Nephron (organoid): ENCODE measurements at regions not wholly inside any gene's neighbourhood (a gene's known extent, or its start where the extent isn't known, plus 50 kb on each side); places are given as distances from the start of the nearest gene placed in this dataset.

ENCODE experiments used
- H3K27ac Mint-ChIP-seq, 3 experiments: 2 replicates each; pipeline ENCODE4 v1.8.0; 2020; ENCODE audit warnings: mixed read lengths in 3 of 3, mild to moderate bottlenecking in 2 of 3, moderate library complexity in 1 of 3
- H3K27me3 Mint-ChIP-seq: 2 replicates; pipeline ENCODE4 v1.8.0; 2021; ENCODE audit warnings: low read depth, mild to moderate bottlenecking, moderate library complexity, mixed read lengths
- H3K36me3 Mint-ChIP-seq: 2 replicates; pipeline ENCODE4 v1.8.0; 2020; ENCODE audit warnings: low read depth, mixed read lengths
- H3K4me1 Mint-ChIP-seq: 2 replicates; pipeline ENCODE4 v1.8.0; 2020; ENCODE audit warnings: mixed read lengths
- H3K4me3 Mint-ChIP-seq, 3 experiments: 2 replicates each; pipeline ENCODE4 v1.8.0; 2020; ENCODE audit warnings: mild to moderate bottlenecking in 3 of 3, mixed read lengths in 3 of 3, moderate library complexity in 2 of 3
- H3K9me3 Mint-ChIP-seq: 2 replicates; pipeline ENCODE4 v1.8.0; 2020; ENCODE audit warnings: mixed read lengths
- TF ChIP-seq, protein P1 (sequence below), 3 experiments: fragments of 200-600 bp; sonication (generic); IDR thresholded peaks; one replicate each; pipeline ENCODE4 v1.5.0; 2021; ENCODE audit warnings: antibody characterized with exemption in 3 of 3; ENCODE audit not compliant: unreplicated experiment in 3 of 3

DNA sequence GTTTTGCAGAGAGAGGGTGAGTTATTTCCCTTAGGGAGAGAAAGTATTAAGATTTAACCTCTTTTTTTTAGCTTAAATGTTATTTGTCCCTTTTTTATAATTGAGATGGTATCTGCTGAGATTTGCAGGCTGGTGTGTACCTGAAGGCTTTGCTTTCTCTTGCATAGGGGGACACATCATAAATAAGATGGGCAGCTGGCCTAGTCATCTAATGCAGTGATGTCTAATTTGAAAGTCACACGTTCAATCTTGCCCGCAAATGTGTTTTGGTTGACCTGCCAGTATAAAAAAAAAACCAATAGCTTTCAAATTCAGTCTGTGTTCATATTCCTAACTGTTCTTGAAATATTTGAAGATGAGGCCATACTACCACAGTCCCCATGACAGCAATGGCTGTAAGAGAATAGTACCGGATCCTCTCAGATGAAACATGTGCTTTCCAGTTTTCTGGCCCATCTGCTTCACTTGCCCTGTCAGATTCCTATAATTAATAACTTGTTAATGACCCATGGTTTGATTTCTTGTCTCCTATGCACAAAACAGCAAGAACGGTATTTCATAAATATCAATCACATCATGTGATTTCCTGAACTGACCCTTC is 914.2 kb downstream of the IPMK start:
- H3K9me3 Mint-ChIP-seq = peaks cover 7% of the 10 kb centered on the region
- H3K36me3 Mint-ChIP-seq = no peaks in the 10 kb centered on the region
- H3K27me3 Mint-ChIP-seq = no peaks in the 10 kb centered on the region
- no peak overlapping the region for H3K27ac Mint-ChIP-seq
- TF ChIP-seq, protein P1, sequence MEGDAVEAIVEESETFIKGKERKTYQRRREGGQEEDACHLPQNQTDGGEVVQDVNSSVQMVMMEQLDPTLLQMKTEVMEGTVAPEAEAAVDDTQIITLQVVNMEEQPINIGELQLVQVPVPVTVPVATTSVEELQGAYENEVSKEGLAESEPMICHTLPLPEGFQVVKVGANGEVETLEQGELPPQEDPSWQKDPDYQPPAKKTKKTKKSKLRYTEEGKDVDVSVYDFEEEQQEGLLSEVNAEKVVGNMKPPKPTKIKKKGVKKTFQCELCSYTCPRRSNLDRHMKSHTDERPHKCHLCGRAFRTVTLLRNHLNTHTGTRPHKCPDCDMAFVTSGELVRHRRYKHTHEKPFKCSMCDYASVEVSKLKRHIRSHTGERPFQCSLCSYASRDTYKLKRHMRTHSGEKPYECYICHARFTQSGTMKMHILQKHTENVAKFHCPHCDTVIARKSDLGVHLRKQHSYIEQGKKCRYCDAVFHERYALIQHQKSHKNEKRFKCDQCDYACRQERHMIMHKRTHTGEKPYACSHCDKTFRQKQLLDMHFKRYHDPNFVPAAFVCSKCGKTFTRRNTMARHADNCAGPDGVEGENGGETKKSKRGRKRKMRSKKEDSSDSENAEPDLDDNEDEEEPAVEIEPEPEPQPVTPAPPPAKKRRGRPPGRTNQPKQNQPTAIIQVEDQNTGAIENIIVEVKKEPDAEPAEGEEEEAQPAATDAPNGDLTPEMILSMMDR (IDR thresholded peaks at IDR 0.05; ENCODE audit: unreplicated experiment in 3 of 3) = no peak
- H3K4me1 Mint-ChIP-seq = no peaks in the 10 kb centered on the region
- H3K4me3 Mint-ChIP-seq = no peak overlapping the region

DNA sequence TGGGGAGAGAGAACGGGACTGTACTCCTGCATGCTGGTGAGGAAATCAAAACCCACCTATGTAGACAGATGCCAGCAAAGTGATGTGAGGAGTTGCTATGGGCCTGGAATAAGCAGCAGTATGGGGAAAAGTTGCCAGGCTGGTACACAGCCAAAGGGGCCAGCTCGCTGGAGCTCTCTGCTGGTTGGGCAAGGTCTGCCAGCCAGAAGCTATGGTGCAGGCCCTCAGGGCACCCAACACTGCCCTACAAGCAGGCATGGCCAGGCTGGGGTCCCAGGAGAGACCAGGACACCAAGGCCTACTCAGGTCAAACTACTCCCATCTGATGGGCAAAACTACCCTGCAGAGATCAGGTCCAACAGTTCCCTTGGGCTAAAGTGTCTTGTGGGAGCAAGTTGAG is 916.6 kb downstream of the IPMK start:
- TF ChIP-seq, protein P1 (IDR thresholded peaks at IDR 0.05; ENCODE audit: unreplicated experiment in 3 of 3) = no peak
- Mint-ChIP-seq H3K4me1 (no peaks in the 10 kb centered on the region), H3K27ac (no peak overlapping the region), H3K36me3 (no peaks in the 10 kb centered on the region), H3K4me3 (no peak overlapping the region), H3K27me3 (no peaks in the 10 kb centered on the region), H3K9me3 (peaks cover 14% of the 10 kb centered on the region)

DNA sequence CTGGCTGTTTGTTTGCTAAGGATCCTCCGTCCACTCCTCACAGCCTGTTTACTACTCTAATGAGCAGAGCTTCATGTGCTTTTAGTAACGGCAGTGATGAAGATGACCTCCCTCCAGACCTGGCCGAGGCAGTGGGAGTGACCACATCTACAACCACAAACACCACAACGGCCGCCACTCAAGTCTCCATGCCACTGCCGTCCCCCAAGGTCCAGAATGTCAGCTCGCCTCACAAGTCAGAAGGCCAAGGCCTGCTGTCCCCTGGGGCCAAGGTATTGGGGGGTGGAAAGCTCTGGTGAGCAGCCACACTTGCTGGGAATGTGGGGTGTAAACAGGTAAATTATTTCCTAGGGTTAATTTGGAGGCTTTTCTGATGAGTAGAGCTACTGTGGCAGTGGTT is 926.4 kb downstream of the IPMK start:
- TF ChIP-seq, protein P1 (IDR thresholded peaks at IDR 0.05; ENCODE audit: unreplicated experiment in 3 of 3) = no peak
- Mint-ChIP-seq H3K4me1 (no peaks in the 10 kb centered on the region), H3K36me3 (peaks cover 3% of the 10 kb centered on the region), H3K9me3 (peaks cover 31% of the 10 kb centered on the region), H3K4me3 (no peak overlapping the region), H3K27me3 (no peaks in the 10 kb centered on the region), H3K27ac (no peak overlapping the region)

DNA sequence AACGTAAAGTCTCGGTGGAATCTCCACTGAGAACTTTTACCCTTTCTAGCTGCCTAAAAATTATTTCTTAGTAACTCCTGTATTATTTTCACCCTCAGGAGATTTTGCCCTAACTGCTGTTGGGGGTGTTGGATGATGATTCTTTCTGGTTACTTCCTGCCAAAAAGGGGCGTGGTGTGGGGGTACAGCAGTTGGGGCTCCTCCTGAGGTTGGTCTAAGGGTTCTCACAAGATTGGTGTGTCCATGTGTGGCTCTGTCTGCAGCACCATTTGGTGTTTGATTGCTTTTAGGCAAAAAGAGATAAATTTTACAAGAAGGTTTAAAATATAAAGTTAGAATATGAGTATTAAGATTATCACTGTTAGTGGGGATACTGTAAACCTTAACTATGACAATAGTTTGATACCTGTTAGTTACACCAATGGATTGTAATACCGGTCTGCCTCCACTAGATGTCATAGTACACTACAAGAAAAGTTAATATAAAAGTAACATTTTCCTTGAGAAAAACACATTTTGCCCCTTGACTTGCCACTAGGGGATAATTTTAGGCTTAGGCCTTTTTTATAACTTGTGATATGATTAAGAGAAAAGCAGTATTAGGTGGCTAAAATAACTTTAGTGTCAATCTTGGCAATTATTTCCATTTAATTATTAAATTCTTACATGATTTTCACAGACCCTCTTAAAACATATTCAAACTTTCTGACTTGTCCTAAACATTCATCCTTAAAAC is 928.7 kb downstream of the IPMK start:
- H3K4me1 Mint-ChIP-seq = no peaks in the 10 kb centered on the region
- TF ChIP-seq, protein P1 (IDR thresholded peaks at IDR 0.05; ENCODE audit: unreplicated experiment in 3 of 3) = peak; percentile 67 to 88 (median 73)
- peaks cover 20% of the 10 kb centered on the region for H3K9me3 Mint-ChIP-seq
- H3K27me3 Mint-ChIP-seq = no peaks in the 10 kb centered on the region
- H3K4me3 Mint-ChIP-seq = no peak overlapping the region
- no peaks in the 10 kb centered on the region for H3K36me3 Mint-ChIP-seq
- no peak overlapping the region for H3K27ac Mint-ChIP-seq

DNA sequence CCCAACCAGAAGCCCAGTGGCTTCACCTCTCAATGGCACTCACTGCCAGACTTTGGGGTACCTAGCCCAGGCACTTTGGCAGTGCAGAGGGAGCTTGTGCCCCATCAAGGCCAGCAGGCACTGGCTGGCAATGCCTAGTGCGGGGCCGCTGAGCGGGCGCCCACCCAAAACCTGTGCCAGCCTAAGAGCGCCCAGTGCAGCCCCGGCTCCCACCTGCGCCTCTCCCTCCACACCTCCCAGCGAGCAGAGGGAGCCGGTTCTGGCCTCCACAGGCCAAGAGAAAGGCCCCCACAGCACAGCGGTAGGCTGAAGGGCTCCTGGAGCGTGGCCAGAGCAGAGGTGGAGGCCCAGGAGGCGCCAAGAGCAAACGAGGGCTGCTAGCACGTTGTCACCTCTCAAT is 930.8 kb downstream of the IPMK start:
- Mint-ChIP-seq H3K36me3 (no peaks in the 10 kb centered on the region), H3K4me1 (no peaks in the 10 kb centered on the region), H3K27me3 (no peaks in the 10 kb centered on the region), H3K4me3 (no peak overlapping the region), H3K9me3 (peaks cover 7% of the 10 kb centered on the region), H3K27ac (no peak overlapping the region)
- TF ChIP-seq, protein P1 (IDR thresholded peaks at IDR 0.05; ENCODE audit: unreplicated experiment in 3 of 3) = no peak

DNA sequence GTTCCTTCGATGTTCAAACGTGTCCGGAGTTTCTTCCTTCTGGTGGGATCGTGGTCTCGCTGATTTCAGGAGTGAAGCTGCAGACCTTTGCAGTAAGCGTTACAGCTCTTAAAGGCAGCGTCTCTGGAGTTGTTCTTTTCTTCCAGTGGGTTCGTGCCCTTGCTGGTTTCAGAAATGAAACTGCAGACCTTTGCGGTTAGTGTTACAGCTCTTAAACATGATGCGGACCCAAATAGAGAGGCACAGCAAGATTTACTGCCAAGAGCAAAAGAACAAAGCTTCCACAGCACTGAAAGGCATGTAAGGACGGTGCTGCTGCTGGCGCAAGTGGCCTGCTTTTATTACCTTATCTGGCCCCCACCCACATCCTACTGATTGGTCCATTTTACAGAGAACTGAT is 931.4 kb downstream of the IPMK start:
- Mint-ChIP-seq H3K36me3 (no peaks in the 10 kb centered on the region), H3K9me3 (peaks cover 4% of the 10 kb centered on the region)

More for the DNA sequence above, 931.4 kb downstream of the IPMK start:
- Mint-ChIP-seq H3K4me3 (no peak overlapping the region), H3K27me3 (no peaks in the 10 kb centered on the region), H3K4me1 (no peaks in the 10 kb centered on the region), H3K27ac (no peak overlapping the region)
- TF ChIP-seq, protein P1 (IDR thresholded peaks at IDR 0.05; ENCODE audit: unreplicated experiment in 3 of 3) = no peak
